ENCODE measurements at regions not wholly inside any gene's neighbourhood (a gene's known extent, or its start where the extent isn't known, plus 50 kb on each side); places are given as distances from the start of the nearest gene placed in this dataset.

GRCh38 chr12:68490476-68490875, 120.2 kb upstream of the RAP1B start:
- TF ChIP-seq YY1 (IDR thresholded peaks at IDR 0.05; ENCODE audit: insufficient read depth, insufficient read length): no peak
- TF ChIP-seq SUZ12 (IDR thresholded peaks at IDR 0.05; ENCODE audit: extremely low read depth, insufficient read depth, insufficient read length): no peak
